Thoracic aorta (tissue), 2 donors: ENCODE measurements at regions not wholly inside any gene's neighbourhood (a gene's known extent, or its start where the extent isn't known, plus 50 kb on each side); places are given as distances from the start of the nearest gene placed in this dataset.

Experiments
- ATAC-seq: fragments of 150-250 bp; one replicate; pipeline ENCODE4 v1.8.0; 2017; ENCODE audit warnings: low read depth; ENCODE audit not compliant: insufficient number of reproducible peaks, low FRiP score
- DNase-seq: peaks from one replicate; pipeline ENCODE4 v3.0.0-alpha.2; 2020; ENCODE audit warnings: low spot score
- H3K27ac ChIP-seq, 2 donors: fragments of 200-600 bp; sonication (generic); 1 replicate in 1 of 2; 2 replicates in 1 of 2; pipeline ENCODE4 v1.5.1; 2016; ENCODE audit warnings: mild to moderate bottlenecking in 2 of 2, moderate library complexity in 2 of 2
- H3K27me3 ChIP-seq: fragments of 200-600 bp; sonication (generic); replicated peaks from 2 replicates; pipeline ENCODE4 v1.6.0; 2016; ENCODE audit warnings: mild to moderate bottlenecking; ENCODE audit not compliant: insufficient read depth
- H3K36me3 ChIP-seq: fragments of 200-600 bp; sonication (generic); one replicate; pipeline ENCODE4 v1.5.1; 2016
- H3K4me1 ChIP-seq, 2 donors: fragments of 200-600 bp; sonication (generic); 1 replicate in 1 of 2; 2 replicates in 1 of 2; pipeline versions ENCODE4 v1.5.1 to v1.6.0; 2016; ENCODE audit warnings: low read depth in 2 of 2, mild to moderate bottlenecking in 1 of 2; ENCODE audit not compliant: control insufficient read depth in 1 of 2
- H3K4me3 ChIP-seq: fragments of 200-600 bp; sonication (generic); 2 replicates; pipeline ENCODE4 v1.5.1; 2016; ENCODE audit warnings: mild to moderate bottlenecking
- H3K9me3 ChIP-seq: fragments of 200-600 bp; sonication (generic); 2 replicates; pipeline ENCODE4 v1.5.1; 2016
- TF ChIP-seq, protein P1 (sequence below): fragments of 200-600 bp; sonication (generic); IDR thresholded peaks from one replicate; pipeline ENCODE4 v1.5.1; 2019; ENCODE audit warnings: antibody characterized with exemption

DNA sequence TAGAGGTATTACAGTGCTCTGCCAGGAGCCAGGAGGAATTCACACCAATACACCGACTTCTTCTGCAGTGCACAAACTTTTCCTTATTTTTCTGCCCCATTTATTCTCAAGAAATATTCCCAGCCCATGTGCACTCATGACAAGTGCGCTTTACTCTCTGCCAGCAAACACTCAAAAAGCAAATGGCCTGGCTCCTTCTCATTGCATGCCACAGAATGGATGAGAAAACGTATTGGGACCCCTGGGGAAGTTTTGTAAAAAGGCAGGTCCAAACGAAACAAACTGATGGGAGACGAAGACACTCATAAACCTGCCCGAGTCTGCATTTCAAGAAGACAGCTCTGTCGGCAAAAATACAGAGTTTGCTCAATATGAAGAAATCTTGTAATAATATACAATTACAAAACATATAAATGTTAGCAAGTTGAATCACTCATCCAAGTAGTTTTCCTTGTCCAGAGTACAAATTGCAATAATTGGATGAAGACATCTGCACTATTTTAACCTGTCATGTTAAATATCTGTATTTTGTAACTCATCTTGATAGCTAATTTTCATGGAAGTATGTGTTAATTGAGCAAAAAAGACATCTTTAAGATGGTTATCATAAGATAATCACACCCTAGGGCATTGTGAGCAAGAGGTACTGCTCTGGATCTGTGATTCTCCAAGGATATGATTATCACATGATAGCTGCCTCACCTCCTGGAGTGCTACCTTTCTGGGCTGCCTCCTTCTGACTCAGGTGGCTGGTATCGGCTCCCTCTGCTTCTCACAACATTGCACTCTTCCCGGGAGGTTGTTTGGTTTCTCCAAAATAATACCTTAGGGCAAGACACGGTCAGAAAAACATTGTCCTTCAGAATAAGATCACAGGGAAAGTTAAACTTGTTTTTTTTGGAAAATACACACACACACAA, 260.8 kb upstream of the G2E3 start:
- H3K9me3 ChIP-seq = no peaks in the 10 kb centered on the region

DNA sequence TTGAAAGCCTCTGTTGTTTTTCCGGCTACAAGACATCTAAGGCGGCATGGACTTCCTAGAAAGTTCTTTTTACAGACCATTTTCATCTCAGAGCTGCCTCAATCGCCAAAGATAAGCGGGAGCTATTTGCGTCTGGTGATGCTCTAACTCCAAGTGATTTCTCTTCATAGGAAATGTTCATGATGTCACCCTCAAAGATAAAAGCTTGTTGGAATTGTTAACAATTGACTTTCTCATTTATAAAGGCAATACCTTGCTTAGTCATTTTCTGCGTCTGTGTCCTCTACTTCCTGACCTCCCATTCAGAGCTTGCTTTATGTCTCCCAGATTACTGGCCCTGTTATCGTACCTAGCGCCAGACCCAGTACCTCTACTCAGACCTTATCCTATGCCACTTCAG, 259.0 kb upstream of the G2E3 start:
- no peaks in the 10 kb centered on the region for H3K9me3 ChIP-seq
- H3K27ac ChIP-seq = no peak overlapping the region
- TF ChIP-seq, protein P1, sequence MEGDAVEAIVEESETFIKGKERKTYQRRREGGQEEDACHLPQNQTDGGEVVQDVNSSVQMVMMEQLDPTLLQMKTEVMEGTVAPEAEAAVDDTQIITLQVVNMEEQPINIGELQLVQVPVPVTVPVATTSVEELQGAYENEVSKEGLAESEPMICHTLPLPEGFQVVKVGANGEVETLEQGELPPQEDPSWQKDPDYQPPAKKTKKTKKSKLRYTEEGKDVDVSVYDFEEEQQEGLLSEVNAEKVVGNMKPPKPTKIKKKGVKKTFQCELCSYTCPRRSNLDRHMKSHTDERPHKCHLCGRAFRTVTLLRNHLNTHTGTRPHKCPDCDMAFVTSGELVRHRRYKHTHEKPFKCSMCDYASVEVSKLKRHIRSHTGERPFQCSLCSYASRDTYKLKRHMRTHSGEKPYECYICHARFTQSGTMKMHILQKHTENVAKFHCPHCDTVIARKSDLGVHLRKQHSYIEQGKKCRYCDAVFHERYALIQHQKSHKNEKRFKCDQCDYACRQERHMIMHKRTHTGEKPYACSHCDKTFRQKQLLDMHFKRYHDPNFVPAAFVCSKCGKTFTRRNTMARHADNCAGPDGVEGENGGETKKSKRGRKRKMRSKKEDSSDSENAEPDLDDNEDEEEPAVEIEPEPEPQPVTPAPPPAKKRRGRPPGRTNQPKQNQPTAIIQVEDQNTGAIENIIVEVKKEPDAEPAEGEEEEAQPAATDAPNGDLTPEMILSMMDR = no peak
- DNase-seq = no peak
- no peaks in the 10 kb centered on the region for H3K27me3 ChIP-seq
- no peaks in the 10 kb centered on the region for H3K4me1 ChIP-seq
- no peak for ATAC-seq
- no peak overlapping the region for H3K4me3 ChIP-seq
- no peaks in the 10 kb centered on the region for H3K36me3 ChIP-seq

More for the DNA sequence above, 260.8 kb upstream of the G2E3 start:
- TF ChIP-seq, protein P1 = no peak
- Histone ChIP-seq H3K27ac (no peak overlapping the region), H3K27me3 (no peaks in the 10 kb centered on the region), H3K4me1 (no peaks in the 10 kb centered on the region), H3K36me3 (no peaks in the 10 kb centered on the region), H3K4me3 (no peak overlapping the region)
- ATAC-seq (no peak), DNase-seq (no peak)

DNA sequence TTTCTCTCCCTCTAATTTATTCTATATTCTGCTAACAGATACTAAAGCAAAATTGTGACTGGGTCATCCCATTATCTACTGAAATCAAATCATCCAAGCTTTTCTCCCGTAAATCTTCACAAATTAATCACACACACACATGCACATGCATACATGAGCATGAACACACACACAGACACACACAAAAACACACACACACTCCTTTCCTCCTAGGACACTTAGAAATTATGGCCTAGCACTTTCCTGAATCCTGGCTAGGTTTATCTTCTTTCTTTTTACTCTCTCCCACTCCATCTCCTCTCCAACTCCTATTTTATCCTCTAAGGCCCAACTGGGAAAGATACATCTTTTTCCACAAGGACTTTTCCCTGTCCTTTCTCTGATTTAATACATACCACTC, 255.6 kb upstream of the G2E3 start:
- ATAC-seq (no peak), DNase-seq (no peak)
- Histone ChIP-seq H3K9me3 (no peaks in the 10 kb centered on the region), H3K36me3 (no peaks in the 10 kb centered on the region), H3K4me1 (no peaks in the 10 kb centered on the region), H3K4me3 (no peak overlapping the region), H3K27ac (no peak overlapping the region), H3K27me3 (no peaks in the 10 kb centered on the region)
- TF ChIP-seq, protein P1 = no peak

DNA sequence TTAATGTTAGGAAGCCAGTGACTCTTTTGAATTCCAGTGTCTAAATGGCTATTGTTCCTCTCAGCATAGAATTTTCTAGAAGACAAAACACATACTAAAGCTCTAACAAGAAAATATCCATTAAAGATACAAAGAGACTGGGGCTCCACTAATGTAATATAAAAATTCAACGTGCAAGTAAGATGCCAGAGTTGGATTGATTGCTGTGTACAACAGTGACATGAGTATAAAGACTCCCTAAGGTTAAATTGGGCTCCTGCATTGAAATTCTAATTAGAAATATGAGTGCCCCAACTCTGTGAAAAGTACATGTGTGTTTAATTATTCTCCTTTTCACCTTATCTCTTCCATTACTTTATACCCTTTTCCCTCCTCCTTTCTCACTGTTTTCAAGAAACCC, 253.6 kb upstream of the G2E3 start:
- TF ChIP-seq, protein P1 = no peak
- Histone ChIP-seq H3K4me3 (no peak overlapping the region), H3K36me3 (no peaks in the 10 kb centered on the region), H3K4me1 (no peaks in the 10 kb centered on the region), H3K9me3 (no peaks in the 10 kb centered on the region), H3K27me3 (no peaks in the 10 kb centered on the region), H3K27ac (no peak overlapping the region)
- DNase-seq = no peak
- no peak for ATAC-seq

DNA sequence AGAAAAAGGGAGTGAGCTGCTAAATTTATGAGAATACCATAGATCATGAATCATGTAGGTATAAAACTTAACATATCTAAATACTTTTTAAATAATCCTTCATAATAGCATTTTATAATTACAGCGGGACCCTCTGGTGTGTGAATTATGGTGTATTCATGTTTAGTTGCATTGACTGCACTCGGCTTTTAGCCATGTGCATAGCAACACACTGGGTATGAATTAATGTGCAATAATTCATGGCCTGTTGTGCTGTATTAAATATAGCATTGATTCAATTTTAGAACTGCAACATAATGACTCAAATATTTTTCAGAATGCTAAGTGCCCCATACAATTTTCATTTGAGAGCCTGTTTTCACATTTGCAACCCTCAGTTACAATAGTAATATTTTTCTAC, 249.6 kb upstream of the G2E3 start:
- Histone ChIP-seq H3K36me3 (no peaks in the 10 kb centered on the region), H3K4me3 (no peak overlapping the region), H3K4me1 (no peaks in the 10 kb centered on the region), H3K9me3 (no peaks in the 10 kb centered on the region), H3K27ac (no peak overlapping the region), H3K27me3 (no peaks in the 10 kb centered on the region)
- ATAC-seq (no peak), DNase-seq (no peak)
- TF ChIP-seq, protein P1 = no peak
